Umbilical cord (tissue), 1 donor: ENCODE measurements at regions not wholly inside any gene's neighbourhood (a gene's known extent, or its start where the extent isn't known, plus 50 kb on each side); places are given as distances from the start of the nearest gene placed in this dataset.

Experiments
- DNase-seq: peaks from one replicate; pipeline ENCODE4 v3.0.0-alpha.2; 2015; ENCODE audit warnings: low spot score

DNA sequence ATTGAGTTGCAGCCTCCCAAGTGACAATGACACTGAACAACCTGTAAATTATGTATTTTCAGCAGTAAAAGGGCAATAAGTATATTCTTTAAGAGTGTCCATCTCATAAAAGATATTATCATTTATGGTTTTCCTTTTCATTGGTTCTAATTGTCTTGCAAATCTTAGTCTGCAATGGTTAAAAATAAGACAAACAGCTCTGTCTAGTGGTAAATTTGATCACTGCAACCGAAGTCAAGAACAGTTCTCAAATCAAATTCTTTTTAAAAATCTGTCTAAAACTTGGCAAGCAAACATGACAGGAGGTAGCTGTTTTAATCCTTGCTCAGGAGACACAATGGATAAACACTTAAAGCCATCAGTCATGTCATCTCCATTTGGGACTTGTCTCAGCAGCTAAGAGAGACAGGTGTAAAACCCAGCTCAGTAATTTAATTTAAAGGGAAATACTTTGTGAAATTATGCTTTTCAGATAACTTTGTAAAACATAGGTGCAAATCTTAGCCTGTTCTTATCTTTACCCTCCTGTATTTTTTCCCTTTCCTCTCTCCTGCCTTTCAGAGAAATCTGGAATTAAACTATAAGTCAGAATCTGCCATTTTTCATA, 150.3 kb upstream of the ARHGEF26 start:
- DNase-seq: peak; percentile 42

GRCh38 chr3:153972862-153973261, 148.3 kb upstream of the ARHGEF26 start:
- DNase-seq: no peak

- no peak for DNase-seq
Observed at GRCh38 chr3:153973722-153974265, 147.4 kb upstream of the ARHGEF26 start.

DNA sequence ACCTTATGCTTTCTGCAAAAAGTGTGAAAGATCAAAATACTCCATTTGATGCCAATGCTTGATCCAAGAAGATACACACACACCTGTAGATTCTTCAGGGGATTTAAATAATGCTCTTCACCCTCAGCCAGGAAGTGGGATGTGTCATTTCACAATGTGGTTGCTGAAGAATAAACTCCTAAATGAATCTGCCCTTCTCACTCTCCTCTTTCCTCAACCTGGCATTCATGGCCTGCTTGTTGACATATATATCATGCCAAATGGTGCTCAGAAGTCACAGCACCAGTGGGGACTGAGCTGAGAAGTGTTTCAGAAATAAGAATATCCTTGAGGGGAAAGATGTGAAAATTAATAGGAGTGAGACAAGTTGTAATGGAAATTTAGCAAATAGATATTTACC, 146.6 kb upstream of the ARHGEF26 start:
- DNase-seq: no peak

- peak; percentile 80 for DNase-seq
Observed at GRCh38 chr3:153976891-153977554, 144.2 kb upstream of the ARHGEF26 start.

DNA sequence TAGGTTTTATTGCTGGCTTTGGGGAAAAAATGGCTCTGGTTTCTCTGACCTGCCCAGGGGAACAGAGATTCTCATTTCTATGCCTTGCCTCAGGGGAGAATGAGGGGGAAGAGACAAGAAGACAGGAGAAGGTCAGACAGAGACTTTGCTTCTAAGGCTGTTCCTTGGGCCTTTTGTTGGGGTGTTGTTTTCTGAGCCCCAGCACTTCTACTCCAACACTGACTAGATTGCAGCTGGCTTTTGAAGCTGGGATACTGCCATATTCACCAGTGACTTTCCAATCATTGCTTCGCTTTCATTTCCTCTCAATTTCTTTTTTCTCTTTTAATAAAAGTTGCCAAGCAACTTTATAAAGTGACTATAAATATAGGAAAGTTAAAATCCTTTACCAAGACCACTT, 143.2 kb upstream of the ARHGEF26 start:
- DNase-seq: no peak

DNA sequence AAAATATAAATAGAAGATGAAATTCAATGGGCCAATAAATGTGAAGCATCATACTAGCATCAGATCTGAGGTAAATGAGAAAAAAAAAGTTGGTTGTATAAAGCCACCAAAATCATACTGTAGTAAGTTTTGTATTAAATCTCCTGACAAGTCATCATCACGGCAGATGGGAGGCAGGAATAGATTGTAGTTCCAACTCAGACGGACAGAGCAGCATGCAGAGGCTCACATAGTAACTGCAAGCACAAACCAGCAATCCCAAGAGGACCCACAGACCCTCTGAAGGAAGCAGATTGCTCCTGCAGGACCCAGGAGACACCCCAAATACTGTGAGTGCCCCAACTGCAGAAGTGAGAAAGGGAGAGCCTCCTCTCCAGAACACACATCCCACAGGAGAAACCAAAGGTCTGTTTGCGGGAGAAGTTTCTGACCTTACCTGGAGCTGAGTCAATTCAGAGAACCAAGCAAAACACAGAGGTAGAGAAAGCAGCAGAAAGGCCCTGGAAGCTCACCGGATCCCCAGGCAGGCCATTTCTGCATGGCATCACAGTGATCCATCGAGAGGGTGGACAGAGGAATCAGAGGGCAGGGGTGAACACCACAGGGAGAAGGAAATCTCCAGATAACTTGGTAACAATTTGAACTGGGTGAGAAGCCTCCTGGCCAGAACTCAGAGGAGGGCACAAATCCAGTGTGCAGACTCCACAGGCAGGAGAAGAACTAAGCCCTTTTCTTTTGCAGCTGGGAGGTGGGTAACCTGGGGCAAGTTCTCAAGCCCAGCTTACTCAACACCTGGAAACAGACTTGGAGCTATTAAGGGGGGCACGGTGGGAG, 141.6 kb upstream of the ARHGEF26 start:
- no peak for DNase-seq

- DNase-seq: no peak
Observed at GRCh38 chr3:153980252-153980590, 141.0 kb upstream of the ARHGEF26 start.

DNA sequence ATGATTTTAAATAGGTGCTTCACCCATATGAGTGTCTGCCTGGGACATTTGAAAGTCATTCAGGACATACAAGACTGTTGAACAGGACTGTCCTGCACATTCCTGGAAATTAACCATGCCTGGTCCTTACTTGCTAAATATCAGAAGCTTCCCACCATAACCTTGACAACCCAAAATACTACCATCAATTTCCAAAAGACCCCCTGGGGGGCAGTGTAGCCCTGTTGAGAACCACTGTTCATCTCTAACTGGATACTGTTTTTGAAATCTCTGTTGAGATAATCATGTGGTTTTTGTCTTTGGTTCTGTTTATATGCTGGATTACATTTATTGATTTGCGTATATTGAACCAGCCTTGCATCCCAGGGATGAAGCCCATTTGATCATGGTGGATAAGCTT, 123.8 kb upstream of the ARHGEF26 start:
- DNase-seq: peak; percentile 22

- DNase-seq: no peak
Observed at GRCh38 chr3:154003649-154004048, 117.5 kb upstream of the ARHGEF26 start.

DNA sequence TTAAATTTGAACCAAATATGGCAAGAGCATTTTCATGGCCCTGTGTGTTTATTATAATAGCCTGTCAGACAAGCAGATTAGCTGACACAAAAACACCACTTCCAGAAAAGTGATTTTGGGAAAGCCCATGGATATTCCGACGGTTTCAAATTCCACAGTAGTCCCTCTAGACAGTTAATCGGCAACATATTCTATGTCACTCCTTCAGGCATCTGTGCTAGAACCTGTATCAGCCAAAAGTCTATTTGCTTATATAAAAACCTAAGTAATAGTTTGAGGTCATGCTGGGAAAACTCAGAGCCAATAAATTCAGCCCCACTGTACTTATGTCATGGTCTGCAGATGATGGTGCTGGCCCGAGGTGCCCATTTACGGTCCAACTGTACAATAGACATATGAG, 110.2 kb upstream of the ARHGEF26 start:
- DNase-seq: no peak

DNA sequence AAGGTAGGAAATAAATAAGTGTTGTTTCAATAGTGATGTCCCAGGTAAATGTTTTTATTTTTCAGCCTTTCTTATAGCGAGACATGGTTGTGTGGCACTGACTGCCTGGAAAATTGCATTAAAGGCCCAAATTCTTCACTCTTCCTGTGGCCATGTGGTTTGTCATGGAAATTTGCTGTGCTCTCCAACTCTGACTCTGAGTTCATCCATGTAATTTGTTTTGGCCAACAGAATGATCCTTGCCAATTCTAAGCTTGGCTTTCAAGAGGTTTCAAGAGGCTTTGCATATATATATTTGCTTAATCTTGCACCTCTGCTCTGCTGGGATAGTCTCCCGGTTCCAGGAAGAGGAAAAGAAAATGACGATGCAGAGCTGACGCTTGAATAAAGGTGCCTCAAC, 107.5 kb upstream of the ARHGEF26 start:
- DNase-seq: peak; percentile 28

DNA sequence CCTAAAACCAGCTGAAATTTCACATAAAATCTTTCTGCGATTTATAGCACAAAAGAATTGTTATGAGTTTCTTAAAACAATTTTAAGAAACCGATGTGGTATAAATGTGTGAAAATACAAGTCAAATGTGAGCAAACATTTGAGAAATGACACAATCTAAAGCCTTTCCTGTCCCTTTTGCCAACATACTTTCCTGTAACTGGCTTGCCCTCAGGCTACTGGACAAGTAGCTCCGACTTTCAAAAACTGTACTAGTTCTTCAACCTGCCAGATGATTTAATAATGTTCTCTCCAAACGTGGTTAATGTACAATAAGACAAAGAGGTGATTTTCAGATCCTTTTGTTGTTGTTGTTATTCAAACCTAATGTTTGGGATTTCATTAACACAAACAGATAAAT, 105.9 kb upstream of the ARHGEF26 start:
- no peak for DNase-seq

DNA sequence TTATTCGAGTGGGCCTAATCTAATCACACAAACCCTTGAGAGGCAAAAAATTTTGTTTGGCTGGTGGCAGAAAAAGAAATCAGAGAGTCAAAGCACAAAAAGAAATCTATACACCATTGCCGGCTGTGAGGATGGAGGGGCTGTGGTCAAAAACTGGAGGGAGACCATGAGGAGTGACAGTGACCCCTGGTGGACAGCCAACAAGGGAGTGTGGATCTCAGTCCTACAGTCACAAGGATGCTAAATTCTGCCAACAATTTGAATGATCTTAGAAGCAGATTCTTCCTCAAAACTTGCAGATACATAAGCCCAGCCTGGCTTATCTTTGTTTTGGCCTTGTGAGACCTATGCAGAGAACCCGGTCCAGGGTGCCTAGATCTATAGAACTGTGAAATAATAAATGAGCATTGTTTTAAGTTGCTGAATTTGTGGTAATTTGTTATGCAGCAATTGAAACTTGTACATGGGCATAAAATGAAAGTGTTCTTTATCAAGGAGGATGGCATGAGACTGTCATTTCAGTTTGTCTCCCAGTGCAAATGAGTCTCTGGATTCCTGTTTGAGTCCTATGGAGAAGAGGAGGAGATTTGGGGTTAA, 103.0 kb upstream of the ARHGEF26 start:
- DNase-seq: no peak

GRCh38 chr3:154022606-154023005, 98.6 kb upstream of the ARHGEF26 start:
- peak; percentile 12 for DNase-seq

- DNase-seq: peak; percentile 52
Observed at GRCh38 chr3:154023148-154023547, 98.0 kb upstream of the ARHGEF26 start.

GRCh38 chr3:154025007-154025406, 96.2 kb upstream of the ARHGEF26 start:
- DNase-seq: no peak

GRCh38 chr3:154029926-154030325, 91.3 kb upstream of the ARHGEF26 start:
- peak; percentile 19 for DNase-seq

DNA sequence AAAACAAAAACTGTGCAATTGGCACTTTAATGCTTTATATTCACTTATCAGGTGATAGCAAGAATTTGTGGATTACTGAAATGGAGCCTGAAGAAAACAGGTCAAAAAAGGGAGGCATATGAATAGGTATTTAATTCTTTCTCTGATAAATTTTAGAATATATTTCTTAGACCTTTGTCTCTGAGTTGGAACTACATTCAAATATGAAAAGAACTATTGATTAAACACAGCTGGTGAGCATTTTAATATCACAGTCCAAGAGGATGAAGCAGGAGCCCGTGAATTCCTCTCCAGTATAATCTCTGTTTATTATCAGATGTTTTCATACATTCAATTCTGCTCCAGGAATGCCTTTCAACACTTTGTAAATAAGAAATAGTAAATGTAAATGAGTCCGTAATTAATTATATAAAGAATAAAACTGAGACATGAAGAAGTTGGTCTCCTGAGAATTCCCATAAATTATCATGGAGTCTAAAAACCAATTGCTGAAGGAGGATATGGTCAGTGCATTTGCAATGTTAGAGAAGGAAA, 86.3 kb upstream of the ARHGEF26 start:
- DNase-seq: no peak

DNA sequence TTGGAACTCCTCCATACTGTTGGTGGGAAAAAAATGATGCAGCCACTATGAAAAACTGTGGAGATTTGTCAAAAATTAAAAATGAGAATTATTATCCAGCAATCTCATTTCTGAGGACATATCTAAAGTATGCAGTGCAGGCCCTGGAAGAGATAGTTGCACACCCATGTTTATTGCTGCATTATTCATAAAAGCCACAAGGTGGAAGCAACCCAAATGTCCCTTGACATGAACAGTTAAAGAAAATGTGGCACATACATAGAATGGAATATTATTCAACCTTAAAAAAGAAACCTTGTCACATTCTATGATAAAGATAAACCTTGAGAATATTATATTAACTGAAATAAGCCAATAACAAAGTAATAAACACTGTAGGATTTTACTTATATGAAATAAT, 80.9 kb upstream of the ARHGEF26 start:
- DNase-seq: no peak

DNA sequence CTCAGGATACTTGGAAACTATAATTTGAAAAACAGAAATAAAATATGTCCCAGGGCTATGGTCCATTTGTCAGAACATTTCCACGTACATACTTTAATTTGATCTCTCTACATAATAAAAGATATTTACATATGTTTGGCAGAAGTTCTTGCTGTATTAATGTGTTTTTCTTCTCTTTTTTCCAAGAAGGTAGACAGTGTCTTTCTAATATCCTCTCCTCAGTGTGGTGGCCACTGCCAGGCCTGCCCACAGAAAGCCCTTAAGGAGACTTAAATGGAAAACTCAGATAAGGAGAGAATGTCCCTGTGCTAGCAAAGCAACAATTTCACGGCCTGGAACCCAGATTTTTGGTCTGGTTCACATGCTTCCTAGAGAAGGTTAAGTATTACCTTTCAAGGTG, 76.5 kb upstream of the ARHGEF26 start:
- DNase-seq: no peak

- no peak for DNase-seq
Observed at GRCh38 chr3:154050216-154050615, 71.0 kb upstream of the ARHGEF26 start.
